GM18858 (cell line): ENCODE measurements at regions not wholly inside any gene's neighbourhood (a gene's known extent, or its start where the extent isn't known, plus 50 kb on each side); places are given as distances from the start of the nearest gene placed in this dataset.
"Not testable (repeated sequence)": the region's sequence is repeated elsewhere in the genome, so short reads cannot be mapped to it uniquely, and the experiment has no call there.

Experiments
- ATAC-seq: cut with Tn5 transposase; IDR thresholded peaks from one replicate; pipeline ENCODE4 v1.9.1; 2021; ENCODE audit not compliant: unreplicated experiment

DNA sequence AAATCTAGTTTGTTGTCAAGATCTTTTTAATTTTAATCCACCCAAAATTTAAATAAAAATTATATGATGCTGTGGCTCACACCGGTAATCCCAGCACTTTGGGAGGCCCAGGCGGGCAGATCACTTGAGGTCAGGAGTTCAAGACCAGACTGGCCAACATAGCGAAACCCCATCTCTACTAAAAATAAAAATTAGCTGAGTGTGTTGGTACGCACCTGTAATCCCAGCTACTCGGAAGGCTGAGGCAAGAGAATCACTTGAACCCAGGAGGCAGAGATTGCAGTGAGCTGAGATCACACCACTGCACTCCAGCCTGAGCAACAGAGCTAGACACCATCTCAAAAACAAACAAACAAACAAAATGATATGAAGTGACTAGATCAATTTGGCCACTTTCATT is 253.0 kb upstream of the MGMT start:
- ATAC-seq: not testable (repeated sequence)

DNA sequence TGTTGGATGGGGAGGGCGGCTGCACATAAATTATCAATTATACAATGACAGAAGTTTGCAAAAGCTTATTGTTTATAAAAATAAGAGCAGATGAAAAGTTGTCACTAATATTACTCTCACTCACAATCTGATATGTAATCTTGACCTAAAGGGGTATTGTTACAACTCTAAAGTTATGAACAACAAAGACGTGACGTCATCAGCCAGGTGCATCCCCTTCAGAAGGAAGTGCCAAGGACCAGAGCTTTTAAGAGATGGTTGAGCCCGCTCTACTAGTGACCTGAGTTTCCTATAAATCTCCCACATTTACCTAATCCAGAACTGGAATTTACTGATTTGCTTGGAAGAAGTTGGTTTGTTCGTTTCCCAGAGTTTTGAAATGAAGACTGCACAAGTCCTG is 247.7 kb upstream of the MGMT start:
- no peak for ATAC-seq

DNA sequence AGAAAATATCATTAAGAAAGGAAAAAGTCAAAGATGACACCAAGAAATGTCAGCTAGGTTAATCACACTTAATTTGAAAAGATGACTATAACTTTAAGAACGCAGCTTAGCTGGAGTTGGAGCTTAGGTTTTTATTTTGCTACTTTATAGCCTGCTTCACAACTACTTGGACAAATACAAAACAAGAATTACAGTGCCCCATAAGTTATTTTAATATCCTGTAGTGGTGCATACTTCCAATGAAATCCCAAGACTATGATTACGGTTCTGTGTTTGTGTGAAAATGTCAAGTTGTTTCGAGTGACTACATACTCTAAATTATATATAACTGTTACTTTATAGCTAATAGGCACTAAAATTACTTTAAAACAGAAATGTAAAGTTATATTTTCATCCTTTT is 244.6 kb upstream of the MGMT start:
- ATAC-seq: no peak

DNA sequence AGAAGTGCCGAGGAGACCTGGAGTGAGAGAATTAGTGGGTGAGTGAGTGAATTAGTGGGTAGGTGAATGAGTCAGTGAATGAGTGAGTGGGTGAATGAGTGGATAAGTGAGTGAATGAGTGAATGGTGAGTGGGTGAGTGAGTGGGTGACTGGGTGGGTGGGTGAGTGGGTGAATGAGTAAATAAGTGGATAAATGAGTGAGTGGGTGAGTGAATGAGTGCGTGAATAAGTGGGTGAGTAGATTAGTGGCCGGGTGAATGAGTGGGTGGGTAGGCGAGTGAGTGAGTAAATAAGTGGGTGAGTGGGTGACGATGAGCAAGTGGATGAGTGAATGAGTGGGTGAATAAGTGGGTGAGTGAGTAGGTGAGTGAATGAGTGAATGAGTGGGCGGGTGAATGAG is 243.7 kb upstream of the MGMT start:
- ATAC-seq: no peak

DNA sequence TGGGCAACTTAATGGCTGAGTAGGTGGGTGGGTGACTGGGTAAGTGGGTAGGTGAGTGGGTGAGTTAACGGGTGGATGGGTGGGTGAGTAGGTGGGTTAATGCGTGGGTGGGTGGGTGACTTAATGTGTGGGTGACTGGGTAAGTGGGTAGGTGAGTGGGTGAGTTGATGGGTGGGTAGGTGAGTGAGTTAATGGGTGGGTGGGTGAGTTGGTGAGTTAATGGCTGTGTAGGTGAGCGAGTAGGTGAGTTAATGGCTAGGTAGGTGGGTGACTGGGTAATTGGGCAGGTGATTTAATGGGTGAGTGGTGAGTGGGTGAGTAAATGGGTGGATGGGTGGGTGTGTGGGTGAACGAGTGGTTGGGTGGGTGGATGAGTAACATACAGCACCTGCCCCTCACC is 243.0 kb upstream of the MGMT start:
- no peak for ATAC-seq

DNA sequence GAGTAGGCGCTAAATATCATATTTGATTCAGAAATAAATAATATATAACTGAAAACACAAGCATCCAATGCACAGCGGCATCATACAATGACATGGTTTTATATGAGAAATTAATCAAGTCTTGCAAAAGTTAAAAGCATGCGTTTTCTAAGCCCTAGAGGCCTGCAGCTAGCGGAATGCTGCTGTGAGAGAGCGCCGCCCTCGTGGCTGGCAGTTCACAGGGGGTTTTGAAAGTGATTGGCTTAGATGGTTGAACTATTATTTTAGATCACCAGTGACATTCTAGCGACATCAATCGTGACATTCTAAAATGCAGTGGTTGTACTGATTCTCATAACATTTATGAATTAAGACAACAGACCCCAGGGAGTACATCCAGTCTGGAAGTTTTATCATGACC is 235.2 kb upstream of the MGMT start:
- no peak for ATAC-seq

DNA sequence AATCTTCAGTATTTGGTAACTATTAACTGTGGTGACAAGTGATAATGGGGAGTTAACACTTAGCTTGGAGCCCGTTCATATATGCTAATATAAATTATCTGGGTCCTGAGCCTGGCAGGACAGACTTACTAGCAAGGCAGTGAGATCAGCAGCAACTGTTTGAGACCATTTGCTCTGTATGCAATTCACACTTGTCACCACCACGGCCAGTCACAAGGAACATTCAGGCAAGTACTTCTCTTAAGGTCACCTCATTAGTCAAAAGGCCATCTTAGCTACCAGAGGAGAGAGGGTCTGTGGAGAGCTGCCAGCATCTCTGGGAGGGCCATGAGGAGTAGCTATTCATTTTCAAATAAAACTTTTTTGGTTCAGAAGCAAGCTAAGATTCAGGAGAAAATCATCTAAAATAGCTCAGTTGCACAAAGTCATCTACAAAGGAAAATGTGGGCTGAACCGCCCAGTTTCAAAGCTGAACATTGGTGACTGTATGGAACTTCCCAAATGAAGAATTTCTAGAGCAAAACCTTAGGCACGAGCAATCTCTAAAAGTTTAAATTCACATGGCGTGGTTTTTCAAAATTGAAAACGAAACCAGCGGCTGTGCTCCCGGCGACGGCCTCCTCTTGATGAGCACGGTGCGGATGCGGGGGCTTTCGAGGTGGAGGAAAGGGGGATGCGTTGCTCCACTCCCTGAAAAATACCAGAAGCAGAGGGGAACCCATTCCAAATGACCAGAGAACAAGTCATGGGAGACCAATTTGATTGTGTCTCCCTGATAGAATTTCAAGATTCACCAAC is 233.5 kb upstream of the MGMT start:
- ATAC-seq: no peak

DNA sequence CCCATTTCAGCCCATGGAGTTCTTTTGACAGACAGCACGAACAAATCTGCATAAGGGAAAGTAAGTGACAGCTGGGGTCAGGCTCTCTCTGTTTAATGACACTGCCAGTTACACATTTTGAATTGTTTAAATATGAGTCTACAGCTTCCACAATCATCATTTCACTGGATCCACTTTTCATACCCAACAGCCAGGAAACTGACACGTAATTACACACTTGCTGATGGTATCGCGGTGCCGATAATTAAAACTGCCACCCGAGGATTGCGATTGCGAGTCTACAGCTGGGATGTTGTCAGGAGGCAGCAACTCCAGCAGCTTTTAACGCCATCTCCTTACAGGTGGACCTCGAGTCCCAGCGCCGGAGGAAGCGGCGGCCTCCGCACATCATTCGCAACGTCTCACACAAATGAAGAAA is 230.8 kb upstream of the MGMT start:
- ATAC-seq: no peak

DNA sequence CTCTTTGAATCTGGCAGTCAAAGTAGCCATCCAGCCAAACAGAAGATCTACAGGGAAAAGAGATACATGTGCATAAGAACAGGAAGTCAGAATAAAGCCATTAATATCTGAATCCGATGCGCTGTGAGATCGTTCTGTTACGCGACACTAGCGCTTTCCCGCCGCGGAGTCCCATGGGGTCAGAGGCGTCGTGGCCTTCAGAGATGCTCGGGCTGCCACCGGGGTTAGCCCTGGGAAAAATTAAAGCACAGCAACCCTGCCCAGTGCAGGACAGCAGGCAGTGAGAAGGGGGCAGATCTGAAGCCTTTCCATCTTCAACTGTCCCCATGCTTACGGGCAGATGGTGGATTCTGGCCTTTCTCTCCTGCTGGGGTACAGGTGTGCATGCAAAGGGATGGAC is 225.6 kb upstream of the MGMT start:
- ATAC-seq: no peak

DNA sequence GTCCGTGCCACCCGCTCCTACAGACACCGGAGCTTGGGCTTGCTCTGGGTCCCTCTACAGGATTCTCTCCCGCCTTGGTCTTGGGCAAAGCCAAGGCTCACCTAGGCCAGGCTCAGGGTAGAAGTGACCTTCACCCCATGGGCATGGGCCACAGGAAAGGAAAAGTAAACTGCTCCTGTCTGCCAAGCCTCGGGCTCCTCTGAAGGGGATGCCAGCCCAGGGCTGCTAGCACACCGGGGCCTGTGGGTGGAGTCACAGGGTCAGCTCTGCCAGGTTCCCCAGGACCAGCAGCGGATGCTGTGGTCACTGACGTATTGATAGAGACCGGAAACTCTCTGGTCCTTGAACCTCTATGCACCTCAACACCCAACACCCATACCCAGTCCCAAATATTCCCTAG is 222.7 kb upstream of the MGMT start:
- ATAC-seq: no peak

DNA sequence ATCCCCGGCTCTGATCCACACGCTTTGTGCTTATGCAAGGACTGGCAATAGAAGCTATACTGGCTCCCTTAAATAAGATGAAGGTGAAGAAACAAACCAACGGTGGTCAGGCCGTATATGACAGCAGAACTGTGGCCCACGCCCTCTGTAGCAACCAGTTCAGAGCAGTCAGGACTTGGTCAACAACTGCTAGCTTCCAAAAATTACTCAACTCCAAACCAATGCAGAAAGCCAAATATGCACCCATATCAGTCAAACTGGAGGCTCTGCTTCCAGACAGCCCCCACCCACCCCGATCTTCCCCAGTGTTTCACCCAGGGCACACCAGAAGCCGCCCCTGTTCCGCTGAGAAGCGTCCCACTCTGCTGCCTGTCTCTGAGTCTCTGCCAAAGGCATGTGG is 222.3 kb upstream of the MGMT start:
- no peak for ATAC-seq

DNA sequence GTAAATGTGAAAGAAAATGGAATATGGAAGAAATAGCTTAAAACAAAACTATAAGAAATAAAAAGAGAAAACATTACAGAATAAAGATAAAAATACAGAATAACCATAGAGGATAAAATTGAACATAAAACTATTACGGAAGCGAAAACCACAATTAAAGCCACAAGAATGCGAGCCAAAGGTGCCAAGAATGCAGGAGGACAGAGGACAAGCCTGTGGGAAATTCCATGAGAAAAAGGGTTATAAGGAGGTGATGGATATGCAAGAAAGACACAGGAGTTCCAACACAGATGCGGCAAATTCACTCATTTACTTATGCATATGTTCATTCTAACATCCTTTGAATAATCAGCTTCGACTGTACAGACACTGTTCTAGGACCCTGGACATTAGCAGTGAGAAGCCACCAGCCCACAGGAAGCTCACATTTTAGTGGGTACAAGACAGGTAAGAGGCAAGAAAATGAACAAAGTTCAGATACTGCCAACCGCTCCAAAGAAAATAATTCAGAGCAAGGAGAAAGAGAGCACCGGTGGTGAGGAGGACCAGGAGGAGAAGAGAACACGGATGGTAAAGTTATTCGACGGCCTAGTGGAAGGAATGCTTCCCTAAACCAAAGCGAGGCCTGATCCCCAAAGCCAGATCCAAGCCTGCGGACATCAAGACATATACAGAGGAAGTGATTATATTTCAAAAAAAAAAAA is 213.7 kb upstream of the MGMT start:
- ATAC-seq: no peak

DNA sequence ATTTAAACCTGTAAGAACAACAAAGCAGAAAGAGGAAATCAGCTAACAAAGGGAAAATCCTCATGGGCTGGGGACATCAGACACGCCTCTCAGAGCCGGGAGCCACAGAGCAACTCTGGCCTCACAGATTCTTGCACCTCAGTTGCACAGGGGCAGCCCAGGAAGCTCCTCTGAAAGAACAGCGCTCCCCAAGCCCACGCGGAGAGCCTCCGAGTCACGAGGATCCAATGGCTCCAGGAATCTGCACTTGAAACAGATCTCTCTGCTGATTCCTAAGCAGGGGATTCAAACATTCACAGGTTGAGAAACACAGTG is 213.2 kb upstream of the MGMT start:
- no peak for ATAC-seq

DNA sequence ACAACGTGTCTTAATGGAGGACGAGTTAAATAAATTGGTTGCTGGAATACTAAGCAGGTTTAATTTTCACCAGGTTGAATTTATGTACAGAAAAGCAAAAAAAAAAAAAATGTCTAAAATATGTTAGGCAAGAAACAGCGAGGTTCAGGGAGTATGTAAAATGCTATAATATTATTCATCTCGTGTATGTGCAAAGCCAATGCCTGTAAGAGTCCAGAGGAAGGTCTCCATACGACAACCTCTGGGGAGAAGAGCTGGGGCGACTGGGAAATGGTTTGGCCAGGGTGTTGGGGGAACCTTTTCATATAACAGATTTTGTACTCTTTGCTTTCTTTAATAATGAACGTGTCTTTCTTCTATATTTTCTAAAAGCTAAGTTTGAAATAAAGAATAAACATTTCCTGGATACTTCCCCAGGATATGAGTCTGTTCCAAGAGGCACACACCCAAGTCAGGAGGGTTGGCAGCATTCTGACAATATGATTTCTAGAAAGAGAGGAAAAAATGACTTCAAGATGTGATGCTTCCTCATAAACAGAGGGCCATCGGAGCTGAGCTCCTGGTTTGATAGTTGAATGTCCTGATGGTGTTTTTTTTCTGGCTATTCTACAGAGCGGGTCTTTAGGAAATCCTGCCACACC is 208.6 kb upstream of the MGMT start:
- no peak for ATAC-seq

DNA sequence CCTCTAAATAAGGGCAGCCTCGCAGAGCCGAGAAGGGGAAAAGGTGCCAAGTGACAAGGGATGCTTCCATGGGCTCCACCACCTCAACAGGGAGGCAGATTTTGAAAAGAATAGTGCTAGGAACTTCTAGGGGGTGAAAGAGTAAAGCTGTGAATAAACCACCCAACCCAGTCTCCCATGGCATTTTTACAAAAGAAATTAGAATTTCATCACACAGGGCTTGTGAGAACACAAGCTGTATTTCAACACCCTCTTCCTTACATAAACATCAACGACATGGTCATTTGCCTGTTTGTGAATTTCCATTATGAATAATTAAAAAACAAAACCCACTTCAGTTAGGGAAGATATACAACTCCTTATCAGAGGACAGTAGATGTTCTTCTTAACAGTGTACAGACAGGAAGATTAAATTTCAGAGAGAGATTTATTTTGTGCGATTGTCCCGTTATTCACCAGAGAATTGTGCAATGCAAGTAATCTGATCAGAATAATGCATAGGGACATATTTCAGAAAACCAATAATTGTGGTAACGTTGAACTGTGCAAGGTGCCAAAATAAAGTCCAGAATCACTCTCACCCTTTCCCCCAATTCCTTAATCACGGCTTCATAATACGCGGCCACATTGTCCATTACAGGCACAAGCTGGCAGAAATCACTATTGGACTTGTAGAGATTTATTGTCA is 207.8 kb upstream of the MGMT start:
- ATAC-seq: no peak

DNA sequence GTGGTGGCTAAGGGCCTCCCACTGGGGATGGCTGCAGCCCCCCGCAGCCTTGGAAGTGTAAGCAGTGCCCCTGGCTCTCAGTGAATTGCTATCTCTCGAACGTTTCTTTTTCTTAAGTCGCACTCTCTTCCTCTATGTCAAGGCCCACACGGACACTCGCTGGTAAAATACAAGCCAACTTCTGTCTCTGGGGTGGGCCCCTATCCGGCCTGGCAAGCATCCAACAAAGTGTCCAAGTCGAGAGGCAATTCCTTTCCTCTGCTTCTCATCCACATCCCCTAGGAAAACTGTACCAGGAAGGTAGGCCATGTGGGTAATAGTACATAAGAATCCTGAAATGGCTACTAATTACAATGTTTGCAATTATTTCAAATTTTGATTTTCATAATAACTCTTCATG is 194.9 kb upstream of the MGMT start:
- no peak for ATAC-seq

DNA sequence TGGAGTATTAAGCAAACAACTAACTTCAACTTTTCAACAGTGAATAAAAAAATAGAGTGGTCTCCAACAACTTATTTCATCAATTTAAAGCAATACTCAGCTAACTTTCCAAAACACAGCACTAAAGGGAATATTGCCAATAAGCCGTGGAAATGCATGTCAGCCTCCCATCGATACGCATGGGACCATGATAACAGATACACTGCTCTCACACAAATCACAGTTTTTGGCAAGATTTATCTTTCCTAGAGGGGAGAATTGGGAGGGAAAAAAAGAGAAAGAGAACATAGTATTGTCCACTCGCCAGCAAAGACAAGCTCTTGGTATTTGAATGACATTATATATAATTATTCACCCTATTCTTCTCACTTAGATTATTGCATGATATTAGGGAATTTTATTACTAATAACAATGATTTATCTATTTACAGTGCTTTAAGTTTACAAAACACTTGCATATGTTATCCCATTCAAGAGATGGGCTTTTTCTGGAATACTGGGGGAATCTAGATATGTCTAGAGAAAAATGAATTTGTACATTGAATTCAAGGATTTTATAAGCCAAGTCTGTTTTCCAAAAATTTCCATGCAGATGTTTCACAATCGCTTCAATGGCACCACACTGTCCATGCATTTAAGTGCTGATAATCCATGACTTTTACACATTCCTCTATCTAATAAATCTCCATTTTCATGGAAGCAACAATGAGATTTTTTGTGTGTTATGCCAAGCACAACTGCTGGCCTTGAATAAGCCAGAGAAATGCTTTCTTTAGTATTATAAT is 194.0 kb upstream of the MGMT start:
- ATAC-seq: no peak

DNA sequence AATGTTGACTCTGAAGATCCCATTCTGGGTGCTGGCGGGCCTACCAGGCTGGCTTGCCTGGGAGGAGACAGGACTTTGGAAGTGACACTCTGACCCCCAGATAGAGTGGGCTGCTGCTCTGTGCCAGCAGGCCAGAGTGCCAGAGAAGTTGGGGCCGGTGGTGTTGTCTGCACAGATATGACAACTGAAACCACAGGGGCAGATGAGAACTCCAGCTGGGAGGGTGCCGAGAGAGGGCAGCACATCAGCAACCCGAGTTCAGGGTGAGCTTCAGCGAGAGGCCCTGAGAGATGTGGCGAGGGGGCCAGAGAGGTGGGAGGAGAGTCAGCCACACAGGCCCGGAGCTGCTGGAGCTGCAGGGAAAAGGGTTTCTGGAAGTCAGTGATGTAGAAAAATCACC is 193.2 kb upstream of the MGMT start:
- no peak for ATAC-seq

DNA sequence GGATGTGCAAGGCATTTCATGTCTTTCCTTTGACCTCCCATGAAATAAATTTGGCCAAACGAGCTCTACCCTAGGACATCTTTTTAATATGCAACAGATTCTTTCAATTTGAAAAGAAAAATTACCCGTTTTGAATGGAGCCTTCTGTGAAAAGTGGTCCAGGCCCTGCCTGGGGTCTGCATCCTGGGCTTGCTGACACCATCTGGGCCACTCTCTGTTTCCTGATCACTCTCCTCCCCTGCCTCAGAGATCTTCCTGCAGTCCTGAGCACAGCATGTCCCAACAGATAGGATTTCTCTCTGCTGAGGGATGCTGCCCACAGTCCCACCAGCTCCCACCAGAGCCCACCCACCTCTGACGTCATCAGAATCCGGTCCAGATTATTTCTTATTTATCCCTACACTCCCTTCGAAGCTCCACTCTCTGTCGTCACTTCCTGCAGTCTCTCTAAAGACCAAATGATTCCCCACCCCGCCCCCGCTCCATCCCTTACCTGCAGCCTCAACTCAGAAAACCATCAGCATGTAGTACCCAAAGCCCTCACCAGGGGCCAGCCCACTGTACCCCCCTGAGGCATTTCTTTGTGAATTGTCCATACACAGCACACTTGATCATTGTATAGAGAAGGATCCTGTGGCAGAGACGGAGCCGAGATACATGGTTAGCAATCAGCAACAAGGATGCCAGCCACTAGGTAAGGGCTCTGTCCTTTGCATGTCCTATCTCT is 192.1 kb upstream of the MGMT start:
- ATAC-seq: no peak

DNA sequence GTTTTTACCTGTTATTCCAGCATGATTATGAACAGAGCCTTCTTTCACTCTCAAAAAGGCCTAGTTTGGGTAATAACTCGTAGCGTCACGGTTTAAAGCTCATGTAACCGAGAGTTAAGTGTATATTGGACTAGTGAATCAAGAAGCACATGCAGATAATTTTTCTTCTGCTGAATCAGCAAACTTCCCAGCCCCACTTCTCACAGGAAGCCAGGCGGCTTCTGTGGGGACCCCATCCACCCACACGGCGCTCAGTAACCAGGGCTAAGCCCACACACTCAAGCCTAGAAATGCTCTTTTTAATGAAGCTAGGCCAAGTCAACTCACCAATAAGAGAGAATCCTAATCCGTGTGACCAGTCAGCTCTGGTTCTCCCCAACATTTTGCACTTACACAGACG is 191.2 kb upstream of the MGMT start:
- ATAC-seq: no peak
